T-helper 22 cell (primary cell): ENCODE measurements at regions not wholly inside any gene's neighbourhood (a gene's known extent, or its start where the extent isn't known, plus 50 kb on each side); places are given as distances from the start of the nearest gene placed in this dataset.

Source experiments
- DNase-seq: peaks from one replicate; pipeline ENCODE4 v3.0.0-alpha.2; 2020; ENCODE audit warnings: low read depth

GRCh38 chrX:69305333-69306062, 140.2 kb upstream of the PJA1 start:
- DNase-seq: no peak

- no peak for DNase-seq
Measured at GRCh38 chrX:69303231-69303630, 138.0 kb upstream of the PJA1 start.

DNA sequence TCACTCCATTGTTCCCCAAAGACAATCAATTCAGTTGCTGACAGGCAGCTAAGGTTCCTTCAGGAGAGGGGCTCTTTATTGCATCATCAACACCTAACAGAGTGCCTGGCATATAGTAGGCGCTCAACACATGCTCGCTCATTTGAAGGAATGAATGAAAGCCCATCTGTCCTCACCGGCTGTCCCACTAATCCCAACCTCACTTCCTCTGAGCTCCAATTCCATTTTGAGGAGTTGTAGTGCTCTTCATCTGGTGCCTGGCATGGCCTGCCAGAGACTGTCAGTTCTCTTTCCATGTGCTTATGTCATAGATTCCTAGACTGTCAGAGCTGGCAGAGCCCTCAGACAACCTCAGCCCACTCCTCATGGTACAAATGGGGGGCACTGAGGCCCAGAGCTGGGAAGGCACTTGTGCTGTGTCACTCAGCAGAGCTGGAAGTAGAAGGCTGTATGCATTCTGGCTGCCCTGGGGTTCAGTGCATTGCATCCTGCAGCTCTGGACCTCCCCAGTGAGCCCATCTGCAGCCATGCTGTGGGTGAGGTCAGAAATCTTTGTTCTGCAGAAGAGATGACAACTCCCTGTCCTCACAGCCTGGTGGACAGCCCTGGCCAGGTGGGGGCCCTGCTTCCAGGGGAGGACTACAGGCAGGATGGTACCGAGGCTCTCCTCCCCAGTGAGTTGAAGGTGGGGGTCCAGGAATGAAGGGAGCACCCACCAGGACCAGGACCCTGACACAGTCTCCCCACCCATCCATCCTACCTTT, 134.9 kb upstream of the PJA1 start:
- DNase-seq: no peak

- DNase-seq: no peak
Measured at GRCh38 chrX:69299285-69299684, 134.0 kb upstream of the PJA1 start.

- DNase-seq: no peak
Measured at GRCh38 chrX:69298466-69299140, 133.3 kb upstream of the PJA1 start.

GRCh38 chrX:69297506-69297905, 132.3 kb upstream of the PJA1 start:
- DNase-seq: no peak

GRCh38 chrX:69293776-69294601, 128.7 kb upstream of the PJA1 start:
- no peak for DNase-seq

GRCh38 chrX:69291116-69291515, 125.9 kb upstream of the PJA1 start:
- no peak for DNase-seq

- DNase-seq: no peak
Measured at GRCh38 chrX:69290292-69290691, 125.0 kb upstream of the PJA1 start.

- DNase-seq: no peak
Measured at GRCh38 chrX:69289793-69290123, 124.5 kb upstream of the PJA1 start.

GRCh38 chrX:69289046-69289792, 124.0 kb upstream of the PJA1 start:
- no peak for DNase-seq

DNA sequence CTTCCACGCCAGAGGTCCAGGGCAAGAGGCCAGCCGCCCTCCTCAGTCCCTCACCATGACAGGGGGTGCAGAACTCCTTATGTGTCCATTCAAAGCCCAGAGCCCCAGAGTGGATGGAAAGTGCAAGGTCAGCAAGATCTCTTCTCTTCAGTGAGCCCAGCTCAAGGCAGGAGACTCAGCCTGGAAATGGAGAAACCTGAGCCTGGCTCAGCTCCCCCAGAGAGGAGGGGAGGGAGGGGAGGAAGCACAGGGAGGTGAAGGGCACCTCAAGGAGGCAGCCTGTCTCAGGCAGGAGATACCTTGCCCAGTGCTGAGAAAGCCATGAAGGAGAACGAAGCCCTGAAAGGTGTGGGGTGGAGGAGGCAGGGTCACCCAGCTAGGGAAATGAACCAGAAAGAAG, 121.8 kb upstream of the PJA1 start:
- DNase-seq: no peak

DNA sequence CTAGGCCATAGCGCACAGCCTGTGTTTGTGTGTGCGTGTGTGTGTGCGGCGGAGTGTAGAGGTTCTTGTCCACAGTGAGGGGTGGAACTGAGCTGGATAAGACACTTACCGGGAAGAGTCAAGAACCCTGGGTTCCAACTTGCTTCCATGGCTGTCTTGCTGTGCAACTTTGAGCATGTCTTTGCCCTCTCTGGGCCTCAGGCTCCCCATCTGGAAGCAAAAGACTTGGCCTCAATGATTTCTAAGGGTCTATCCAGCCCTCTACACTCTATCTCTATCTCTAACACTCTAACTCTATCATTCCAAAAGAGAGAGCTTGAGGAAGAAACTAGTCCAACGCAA, 121.3 kb upstream of the PJA1 start:
- DNase-seq: no peak

GRCh38 chrX:69285881-69286564, 120.8 kb upstream of the PJA1 start:
- peak; percentile 19 for DNase-seq

GRCh38 chrX:69285401-69285877, 120.2 kb upstream of the PJA1 start:
- no peak for DNase-seq

DNA sequence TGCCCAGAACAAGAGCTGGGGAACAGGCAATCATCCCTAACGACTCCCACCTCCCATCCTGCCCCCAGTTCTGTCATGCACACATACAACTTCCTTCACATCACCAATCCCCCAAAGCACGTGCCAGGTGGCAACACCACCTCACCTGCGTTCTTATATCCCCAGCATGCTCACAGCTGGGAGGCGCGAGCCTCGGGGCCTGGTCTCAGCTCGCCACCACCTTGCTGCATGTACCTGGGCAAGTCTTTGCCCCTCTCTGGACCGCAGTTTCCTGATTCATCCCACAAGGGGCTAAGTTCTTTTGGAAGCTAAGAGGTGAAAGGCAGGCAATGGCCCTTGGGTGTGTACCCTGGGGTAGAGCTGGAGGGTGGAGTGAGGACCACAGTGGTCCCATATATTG, 119.2 kb upstream of the PJA1 start:
- DNase-seq: no peak

DNA sequence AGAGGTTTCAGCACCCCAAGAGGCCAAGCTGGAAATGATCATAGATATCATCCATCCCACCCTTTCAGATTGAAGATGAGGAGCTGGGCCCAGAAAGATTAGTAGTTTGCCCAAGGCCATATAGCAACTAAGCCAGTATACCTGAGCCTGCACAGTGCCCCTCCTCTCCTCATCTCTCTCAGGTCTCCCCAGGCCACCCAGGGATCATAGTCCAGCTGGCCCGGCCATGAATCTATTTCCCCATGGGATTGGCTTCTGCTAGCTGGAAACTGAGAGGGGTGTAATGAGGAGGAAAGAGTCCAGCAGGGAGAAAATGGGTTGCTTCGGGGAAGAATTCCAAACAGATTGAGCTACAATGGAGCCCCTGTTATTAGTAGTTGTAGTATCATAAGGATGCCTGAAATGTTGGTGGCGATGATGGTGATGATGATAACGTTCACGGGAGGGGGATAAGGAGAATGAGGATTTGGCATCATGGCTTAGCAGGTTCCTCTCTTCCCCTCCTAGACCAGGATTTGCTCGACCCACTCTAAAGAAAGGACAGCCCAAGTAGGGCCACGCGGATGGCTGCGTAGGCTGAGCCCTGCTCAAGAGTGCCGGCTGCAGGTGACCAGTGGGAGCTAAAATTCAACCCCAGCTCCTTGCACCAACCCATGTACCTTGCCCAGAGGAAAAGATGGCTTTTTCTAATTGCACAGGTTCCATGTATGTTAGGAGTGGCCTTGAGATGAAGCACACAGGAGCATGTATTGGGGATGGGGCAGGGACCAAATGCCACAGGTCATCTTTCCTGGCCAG, 117.8 kb upstream of the PJA1 start:
- no peak for DNase-seq

GRCh38 chrX:69280933-69281332, 115.7 kb upstream of the PJA1 start:
- no peak for DNase-seq

GRCh38 chrX:69279234-69279633, 114.0 kb upstream of the PJA1 start:
- no peak for DNase-seq

GRCh38 chrX:69278031-69278687, 112.9 kb upstream of the PJA1 start:
- DNase-seq: no peak
